ENCODE measurements at regions not wholly inside any gene's neighbourhood (a gene's known extent, or its start where the extent isn't known, plus 50 kb on each side); places are given as distances from the start of the nearest gene placed in this dataset.

DNA sequence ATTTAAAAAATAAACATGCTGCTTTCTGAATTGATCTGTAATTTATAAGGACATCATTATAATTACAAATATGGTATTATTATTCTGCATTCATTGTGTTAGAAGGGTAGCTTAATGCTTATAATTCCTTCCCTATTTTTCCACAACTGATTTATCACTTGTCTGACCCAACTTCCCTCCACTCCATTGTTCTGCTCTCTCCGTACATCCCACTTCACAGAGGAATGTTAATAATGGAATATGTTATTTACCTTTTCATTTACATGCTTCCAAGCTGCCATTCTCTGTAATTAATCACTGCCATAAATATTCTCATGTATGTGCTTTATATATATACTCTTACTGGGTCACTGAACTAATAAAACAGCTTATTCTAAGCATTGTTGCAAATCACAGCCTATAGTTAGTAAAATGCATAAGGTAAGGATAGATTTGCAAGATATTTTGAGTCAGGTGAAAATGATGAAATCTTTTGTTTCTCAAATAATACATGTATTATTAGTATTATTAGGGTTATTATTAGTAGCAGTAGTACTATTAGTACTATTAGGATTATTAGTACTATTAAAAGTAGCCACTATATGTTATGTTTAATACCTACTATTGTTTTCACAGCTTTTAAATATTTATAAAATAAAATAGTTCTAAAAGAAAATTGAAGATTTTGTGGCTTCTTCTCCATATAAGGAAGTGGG, 70.6 kb upstream of the NEK7 start:
- no peaks in the 10 kb centered on the region for H3K36me3 ChIP-seq (ENCODE audit: control insufficient read depth in 1 of 2, insufficient read depth in 2 of 2, low read length in 2 of 2)
- no peak overlapping the region for H3K27ac ChIP-seq (ENCODE audit: low read length)
- H3K4me3 ChIP-seq (ENCODE audit: low read depth in 1 of 2, low read length in 2 of 2), result no peak overlapping the region
- H3K9me3 ChIP-seq (ENCODE audit: control insufficient read depth in 1 of 2, low read length in 2 of 2), result no peaks in the 10 kb centered on the region
- no peaks in the 10 kb centered on the region for H3K4me1 ChIP-seq (ENCODE audit: control insufficient read depth in 1 of 2, insufficient read depth in 2 of 2, low read length in 2 of 2)
- H3K27me3 ChIP-seq (ENCODE audit: low read depth, low read length), result no peaks in the 10 kb centered on the region

- Histone ChIP-seq H3K27ac (ENCODE audit: low read length) (no peak overlapping the region), H3K27me3 (ENCODE audit: low read depth, low read length) (no peaks in the 10 kb centered on the region), H3K36me3 (ENCODE audit: control insufficient read depth in 1 of 2, insufficient read depth in 2 of 2, low read length in 2 of 2) (no peaks in the 10 kb centered on the region), H3K4me3 (ENCODE audit: low read depth in 1 of 2, low read length in 2 of 2) (no peak overlapping the region), H3K4me1 (ENCODE audit: control insufficient read depth in 1 of 2, insufficient read depth in 2 of 2, low read length in 2 of 2) (no peaks in the 10 kb centered on the region), H3K9me3 (ENCODE audit: control insufficient read depth in 1 of 2, low read length in 2 of 2) (no peaks in the 10 kb centered on the region)
Observed at GRCh38 chr1:198087831-198088230, 69.0 kb upstream of the NEK7 start.

GRCh38 chr1:198088360-198089071, 68.3 kb upstream of the NEK7 start:
- Histone ChIP-seq H3K27ac (ENCODE audit: low read length) (no peak overlapping the region), H3K9me3 (ENCODE audit: control insufficient read depth in 1 of 2, low read length in 2 of 2) (no peaks in the 10 kb centered on the region), H3K4me3 (ENCODE audit: low read depth in 1 of 2, low read length in 2 of 2) (peak overlapping the region in 1 of 2 donors; percentile 1)

GRCh38 chr1:198096390-198096789, 60.4 kb upstream of the NEK7 start:
- H3K9me3 ChIP-seq (ENCODE audit: control insufficient read depth in 1 of 2, low read length in 2 of 2), result no peaks in the 10 kb centered on the region
- no peak overlapping the region for H3K27ac ChIP-seq (ENCODE audit: low read length)
- H3K36me3 ChIP-seq (ENCODE audit: control insufficient read depth in 1 of 2, insufficient read depth in 2 of 2, low read length in 2 of 2), result no peaks in the 10 kb centered on the region
- no peaks in the 10 kb centered on the region for H3K4me1 ChIP-seq (ENCODE audit: control insufficient read depth in 1 of 2, insufficient read depth in 2 of 2, low read length in 2 of 2)
- H3K27me3 ChIP-seq (ENCODE audit: low read depth, low read length), result no peaks in the 10 kb centered on the region
- H3K4me3 ChIP-seq (ENCODE audit: low read depth in 1 of 2, low read length in 2 of 2), result no peak overlapping the region

More at GRCh38 chr1:198088360-198089071, 68.3 kb upstream of the NEK7 start:
- Histone ChIP-seq H3K36me3 (ENCODE audit: control insufficient read depth in 1 of 2, insufficient read depth in 2 of 2, low read length in 2 of 2) (no peaks in the 10 kb centered on the region), H3K27me3 (ENCODE audit: low read depth, low read length) (no peaks in the 10 kb centered on the region), H3K4me1 (ENCODE audit: control insufficient read depth in 1 of 2, insufficient read depth in 2 of 2, low read length in 2 of 2) (no peaks in the 10 kb centered on the region)

- H3K27ac ChIP-seq (ENCODE audit: low read length), result no peak overlapping the region
- H3K27me3 ChIP-seq (ENCODE audit: low read depth, low read length), result no peaks in the 10 kb centered on the region
- H3K9me3 ChIP-seq (ENCODE audit: control insufficient read depth in 1 of 2, low read length in 2 of 2), result no peaks in the 10 kb centered on the region
- H3K36me3 ChIP-seq (ENCODE audit: control insufficient read depth in 1 of 2, insufficient read depth in 2 of 2, low read length in 2 of 2), result no peaks in the 10 kb centered on the region
- no peaks in the 10 kb centered on the region for H3K4me1 ChIP-seq (ENCODE audit: control insufficient read depth in 1 of 2, insufficient read depth in 2 of 2, low read length in 2 of 2)
- H3K4me3 ChIP-seq (ENCODE audit: low read depth in 1 of 2, low read length in 2 of 2), result no peak overlapping the region
Observed at GRCh38 chr1:198099755-198100154, 57.0 kb upstream of the NEK7 start.

- Histone ChIP-seq H3K27me3 (ENCODE audit: low read depth, low read length) (no peaks in the 10 kb centered on the region), H3K4me1 (ENCODE audit: control insufficient read depth in 1 of 2, insufficient read depth in 2 of 2, low read length in 2 of 2) (no peaks in the 10 kb centered on the region), H3K36me3 (ENCODE audit: control insufficient read depth in 1 of 2, insufficient read depth in 2 of 2, low read length in 2 of 2) (no peaks in the 10 kb centered on the region), H3K4me3 (ENCODE audit: low read depth in 1 of 2, low read length in 2 of 2) (no peak overlapping the region), H3K27ac (ENCODE audit: low read length) (no peak overlapping the region), H3K9me3 (ENCODE audit: control insufficient read depth in 1 of 2, low read length in 2 of 2) (no peaks in the 10 kb centered on the region)
Observed at GRCh38 chr1:198101716-198102453, 54.9 kb upstream of the NEK7 start.

GRCh38 chr1:198102454-198102827, 54.4 kb upstream of the NEK7 start:
- H3K4me1 ChIP-seq (ENCODE audit: control insufficient read depth in 1 of 2, insufficient read depth in 2 of 2, low read length in 2 of 2), result no peaks in the 10 kb centered on the region
- no peak overlapping the region for H3K4me3 ChIP-seq (ENCODE audit: low read depth in 1 of 2, low read length in 2 of 2)
- H3K36me3 ChIP-seq (ENCODE audit: control insufficient read depth in 1 of 2, insufficient read depth in 2 of 2, low read length in 2 of 2), result no peaks in the 10 kb centered on the region
- H3K27ac ChIP-seq (ENCODE audit: low read length), result no peak overlapping the region
- H3K27me3 ChIP-seq (ENCODE audit: low read depth, low read length), result no peaks in the 10 kb centered on the region
- no peaks in the 10 kb centered on the region for H3K9me3 ChIP-seq (ENCODE audit: control insufficient read depth in 1 of 2, low read length in 2 of 2)

DNA sequence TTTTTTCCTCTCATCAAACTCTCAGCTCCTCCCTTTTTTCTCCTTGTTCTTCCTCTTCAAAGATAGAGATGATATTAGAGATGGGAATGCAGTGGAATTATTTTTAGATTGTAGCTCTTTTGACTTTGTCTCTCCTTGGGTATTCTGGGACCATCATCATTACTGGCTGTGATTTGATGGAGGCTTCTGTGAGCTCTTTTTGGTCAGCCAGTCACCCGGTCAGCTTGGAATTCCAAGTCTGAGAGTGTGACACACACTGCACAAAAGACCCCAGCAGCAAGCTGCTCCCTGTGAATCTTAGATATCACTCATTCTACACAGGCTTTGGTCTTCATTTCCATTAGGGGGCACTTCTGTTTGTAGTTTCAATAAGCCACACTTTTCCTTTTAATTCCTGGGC, 51.6 kb upstream of the NEK7 start:
- no peaks in the 10 kb centered on the region for H3K36me3 ChIP-seq (ENCODE audit: control insufficient read depth in 1 of 2, insufficient read depth in 2 of 2, low read length in 2 of 2)
- H3K27ac ChIP-seq (ENCODE audit: low read length), result no peak overlapping the region
- no peaks in the 10 kb centered on the region for H3K9me3 ChIP-seq (ENCODE audit: control insufficient read depth in 1 of 2, low read length in 2 of 2)
- no peaks in the 10 kb centered on the region for H3K4me1 ChIP-seq (ENCODE audit: control insufficient read depth in 1 of 2, insufficient read depth in 2 of 2, low read length in 2 of 2)
- H3K4me3 ChIP-seq (ENCODE audit: low read depth in 1 of 2, low read length in 2 of 2), result no peak overlapping the region
- H3K27me3 ChIP-seq (ENCODE audit: low read depth, low read length), result no peaks in the 10 kb centered on the region

GRCh38 chr1:198106011-198106410, 50.8 kb upstream of the NEK7 start:
- Histone ChIP-seq H3K27me3 (ENCODE audit: low read depth, low read length) (no peaks in the 10 kb centered on the region), H3K27ac (ENCODE audit: low read length) (no peak overlapping the region), H3K4me1 (ENCODE audit: control insufficient read depth in 1 of 2, insufficient read depth in 2 of 2, low read length in 2 of 2) (no peaks in the 10 kb centered on the region), H3K4me3 (ENCODE audit: low read depth in 1 of 2, low read length in 2 of 2) (no peak overlapping the region), H3K36me3 (ENCODE audit: control insufficient read depth in 1 of 2, insufficient read depth in 2 of 2, low read length in 2 of 2) (no peaks in the 10 kb centered on the region), H3K9me3 (ENCODE audit: control insufficient read depth in 1 of 2, low read length in 2 of 2) (no peaks in the 10 kb centered on the region)

Data from muscle layer of duodenum (tissue), 2 donors.